SHP77 treated with DMSO at 0.1 percent for 48 hours (cell line): ENCODE measurements at regions not wholly inside any gene's neighbourhood (a gene's known extent, or its start where the extent isn't known, plus 50 kb on each side); places are given as distances from the start of the nearest gene placed in this dataset.
"Not testable (repeated sequence)": the region's sequence is repeated elsewhere in the genome, so short reads cannot be mapped to it uniquely, and the experiment has no call there.

Experiments
- DNase-seq: peaks from one replicate; lab custom pipeline; 2025; lab: John Stamatoyannopoulos, UW

DNA sequence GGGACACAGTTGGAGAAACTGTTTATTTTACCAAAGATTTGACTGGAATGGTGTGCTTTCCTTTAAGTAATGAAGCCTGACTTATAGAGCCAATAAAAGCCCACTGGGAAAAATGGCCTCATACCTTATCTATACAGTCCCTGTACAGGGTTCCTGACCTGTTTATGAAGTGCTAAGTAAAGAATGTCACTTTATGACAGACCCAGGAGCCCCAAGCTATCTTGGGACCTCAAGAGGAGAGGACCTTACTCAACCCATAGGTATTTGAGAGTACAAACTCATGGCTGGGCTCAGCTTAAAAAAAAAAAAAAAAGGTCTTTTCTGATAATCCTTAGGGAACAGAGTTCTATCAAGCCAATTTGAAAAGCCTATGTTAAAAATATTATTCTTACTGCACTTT is 1389.3 kb downstream of the RAPGEF2 start:
- no peak for DNase-seq

DNA sequence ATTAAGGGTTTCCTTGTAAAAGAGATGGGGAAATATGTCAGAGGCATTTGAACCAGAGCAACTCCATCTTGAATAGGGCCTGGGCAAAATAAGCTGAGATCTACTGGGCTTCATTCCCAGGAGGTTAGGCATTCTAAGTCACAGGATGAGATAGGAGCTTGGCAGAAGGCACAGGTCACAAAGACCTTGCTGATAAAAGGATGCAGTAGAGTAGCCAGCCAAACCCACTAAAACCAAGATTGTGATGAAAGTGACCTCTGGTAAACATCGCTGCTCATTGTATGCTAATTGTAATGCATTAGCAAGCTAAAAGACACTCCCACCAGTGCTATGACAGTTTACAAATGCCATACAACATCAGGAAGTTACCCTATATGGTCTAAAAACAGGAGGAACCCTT is 1390.3 kb downstream of the RAPGEF2 start:
- no peak for DNase-seq

DNA sequence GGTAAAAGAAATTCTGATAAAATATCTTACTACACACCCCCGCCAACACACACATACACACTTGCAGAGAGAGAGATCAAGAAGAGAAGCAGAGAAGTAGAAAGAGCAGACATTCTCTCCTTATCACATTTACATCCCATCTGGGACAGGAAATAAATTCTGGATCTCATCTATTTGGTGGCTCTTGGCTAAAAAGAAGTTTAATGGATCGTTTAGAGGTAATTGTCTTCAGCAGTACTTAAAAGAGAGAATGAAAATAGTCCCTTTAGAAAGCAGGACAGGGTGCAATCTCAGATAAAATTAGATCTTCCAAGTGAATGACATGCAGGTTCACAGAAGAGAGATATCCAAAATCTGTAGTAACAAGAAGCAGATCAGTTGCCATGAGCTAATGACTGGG is 1392.5 kb downstream of the RAPGEF2 start:
- DNase-seq = no peak

DNA sequence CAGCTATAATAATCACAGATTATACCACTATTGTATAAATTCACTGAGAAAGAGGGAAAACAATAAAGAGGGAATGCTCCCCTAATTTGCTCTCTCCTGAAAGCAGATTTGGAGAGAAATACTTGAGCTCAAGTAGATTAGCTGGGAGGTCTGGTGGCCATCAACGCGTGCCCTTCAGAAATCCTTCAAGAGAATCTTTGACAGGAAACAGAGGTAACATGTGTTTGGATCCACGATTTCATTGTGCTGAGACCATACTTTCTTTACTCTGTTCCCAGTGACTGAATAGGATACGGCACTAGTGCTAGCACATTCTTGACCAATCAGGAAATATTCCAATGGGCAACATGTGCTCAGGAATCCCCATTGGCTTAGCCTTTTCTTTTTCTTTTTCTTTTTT is 1395.3 kb downstream of the RAPGEF2 start:
- DNase-seq = no peak

DNA sequence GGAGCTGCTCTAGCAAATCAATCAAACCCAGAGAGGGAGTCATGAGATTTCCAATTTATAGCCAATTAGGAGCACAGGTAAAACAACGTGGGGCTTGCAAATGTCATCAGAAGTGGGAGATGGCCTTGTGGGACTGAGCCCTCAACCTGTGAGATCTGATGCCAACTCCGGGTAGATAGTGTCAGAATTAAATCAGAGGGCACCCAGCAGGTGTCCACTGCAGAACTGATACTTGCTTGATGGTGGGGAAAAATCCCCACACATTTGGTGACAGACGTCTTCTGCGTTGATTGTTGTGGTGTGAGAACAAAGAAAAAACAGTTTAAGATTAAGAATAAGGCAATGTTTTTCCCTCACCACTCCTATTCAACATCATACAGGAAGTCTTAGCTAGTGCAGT is 1402.8 kb downstream of the RAPGEF2 start:
- DNase-seq = no peak

DNA sequence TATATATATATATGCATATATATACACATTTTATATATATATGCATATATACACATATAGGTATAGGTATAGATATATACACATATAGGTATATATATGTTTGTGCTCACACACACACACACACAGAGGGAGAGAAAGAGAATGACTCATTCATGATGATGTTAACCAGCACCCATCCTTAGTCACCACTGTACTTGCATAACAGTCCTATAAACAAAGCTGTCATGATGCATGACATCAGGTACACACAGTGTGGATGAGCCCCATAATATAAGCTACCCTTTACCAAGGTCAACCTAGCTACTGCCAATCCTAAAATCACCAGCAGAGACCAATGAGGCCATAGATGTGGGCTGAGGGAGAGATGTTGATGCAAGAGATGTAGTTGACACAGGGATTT is 1408.0 kb downstream of the RAPGEF2 start:
- DNase-seq = no peak

DNA sequence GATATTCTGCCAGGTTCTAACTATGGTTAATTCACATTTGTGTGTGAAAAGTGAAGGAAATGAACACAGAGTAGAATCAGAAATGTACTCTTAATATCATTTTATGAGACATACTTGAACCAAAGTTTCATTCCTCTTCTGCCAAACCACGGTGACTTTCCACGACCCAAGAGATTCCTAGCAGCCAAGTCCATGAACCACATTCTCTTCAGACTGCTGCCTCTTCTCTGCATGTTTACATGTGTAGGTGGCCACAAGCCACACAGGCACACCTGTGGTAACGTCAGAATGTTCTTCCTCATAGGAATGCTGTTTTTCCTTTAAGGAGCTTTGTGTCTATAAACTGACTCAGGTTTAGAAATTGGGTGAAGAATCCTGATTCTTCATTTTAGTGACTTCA is 1411.2 kb downstream of the RAPGEF2 start:
- no peak for DNase-seq

DNA sequence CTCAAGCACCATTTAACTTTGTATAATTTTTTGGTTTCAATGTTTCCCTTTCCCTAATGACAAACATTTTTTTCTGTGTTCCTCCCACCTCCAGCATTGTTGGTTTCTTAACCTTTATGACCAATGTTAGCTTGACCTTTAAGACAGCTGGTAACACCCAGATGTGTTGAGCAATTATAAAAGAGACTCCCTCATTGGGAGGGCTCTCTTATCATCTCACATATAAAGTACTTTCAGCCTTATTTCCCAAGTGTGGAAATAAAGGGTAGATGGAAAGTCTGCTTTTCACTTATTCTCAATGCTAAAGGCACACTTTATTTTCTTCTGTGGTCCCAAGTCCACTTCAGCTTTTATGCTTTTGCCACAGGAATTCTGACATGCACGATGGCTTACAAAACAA is 1420.4 kb downstream of the RAPGEF2 start:
- no peak for DNase-seq

DNA sequence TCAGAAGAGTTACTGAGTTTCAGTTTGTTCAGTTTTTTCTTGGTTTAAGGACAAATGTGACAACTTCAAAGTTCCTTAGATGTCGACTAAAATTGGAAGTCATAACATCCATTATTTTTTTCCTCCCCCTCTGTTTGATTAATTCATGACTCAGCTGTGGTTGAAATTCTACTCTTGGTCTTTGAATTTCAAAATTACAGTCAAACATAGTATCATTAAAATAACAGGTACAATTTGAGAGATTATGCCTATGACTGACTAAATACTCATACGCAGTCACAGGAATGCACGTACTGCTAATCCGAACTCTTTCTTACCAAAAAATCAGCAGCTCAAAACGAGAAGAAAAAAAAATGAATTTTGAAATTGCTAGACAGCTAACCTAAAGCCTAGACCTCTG is 1434.8 kb downstream of the RAPGEF2 start:
- DNase-seq = no peak

DNA sequence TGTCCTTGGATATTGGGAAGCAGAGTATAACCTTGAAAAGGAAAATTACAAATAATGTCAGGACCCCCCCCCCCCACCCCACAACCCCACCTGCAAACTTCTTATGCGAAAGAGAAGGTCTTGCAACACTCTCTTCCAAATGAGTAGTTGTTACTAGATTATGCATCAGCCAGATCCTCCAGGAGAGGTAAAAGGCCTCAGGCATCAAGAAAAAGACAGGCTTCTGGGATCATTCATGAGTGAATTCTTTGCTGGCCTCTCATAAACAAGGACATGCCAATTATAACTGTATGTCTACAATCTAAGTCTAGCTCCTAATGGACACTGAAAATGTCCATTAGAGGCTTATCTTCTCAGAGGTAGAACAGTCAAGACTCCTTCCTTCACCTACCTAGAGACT is 1443.3 kb downstream of the RAPGEF2 start:
- no peak for DNase-seq

DNA sequence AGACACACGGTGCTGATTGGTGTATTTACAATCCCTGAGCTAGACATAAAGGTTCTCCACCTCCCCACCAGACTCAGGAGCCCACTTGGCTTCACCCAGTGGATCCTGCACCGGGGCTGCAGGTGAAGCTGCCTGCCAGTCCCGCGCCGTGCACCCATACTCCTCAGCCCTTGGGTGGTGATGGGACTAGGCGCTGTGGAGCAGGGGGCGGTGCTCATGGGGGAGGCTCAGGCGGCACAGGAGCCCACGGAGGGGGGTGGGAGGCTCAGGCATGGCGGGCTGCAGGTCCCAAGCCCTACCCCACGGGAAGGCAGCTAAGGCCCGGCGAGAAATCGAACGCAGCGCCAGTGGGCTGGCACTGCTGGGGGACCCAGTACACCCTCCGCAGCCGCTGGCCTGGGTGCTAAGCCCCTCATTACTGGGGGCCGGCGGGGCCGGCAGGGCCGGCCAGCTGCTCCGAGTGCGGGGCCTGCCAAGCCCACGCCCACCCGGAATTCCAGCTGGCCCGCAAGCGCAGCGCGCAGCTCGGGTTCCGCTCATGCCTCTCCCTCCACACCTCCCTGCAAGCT is 1447.2 kb downstream of the RAPGEF2 start:
- DNase-seq = not testable (repeated sequence)

DNA sequence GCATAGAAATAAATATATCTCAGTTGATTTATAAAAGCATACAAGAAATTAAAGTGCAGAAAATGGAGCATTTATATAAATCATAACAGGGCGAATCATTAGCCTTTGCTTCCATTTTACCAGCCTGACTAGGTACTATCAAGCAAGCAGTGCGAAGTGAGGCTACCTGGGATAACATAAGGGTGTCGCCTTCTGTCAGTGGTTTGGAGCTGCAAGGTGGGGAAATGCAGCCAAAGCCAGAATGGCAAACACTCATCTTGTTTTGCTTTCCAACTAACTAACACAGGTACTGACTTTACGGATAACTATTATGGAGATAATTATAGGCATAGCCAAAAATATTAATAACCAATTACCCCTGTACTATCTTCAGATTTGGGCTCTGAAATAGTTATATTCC is 1459.8 kb downstream of the RAPGEF2 start:
- DNase-seq = no peak

DNA sequence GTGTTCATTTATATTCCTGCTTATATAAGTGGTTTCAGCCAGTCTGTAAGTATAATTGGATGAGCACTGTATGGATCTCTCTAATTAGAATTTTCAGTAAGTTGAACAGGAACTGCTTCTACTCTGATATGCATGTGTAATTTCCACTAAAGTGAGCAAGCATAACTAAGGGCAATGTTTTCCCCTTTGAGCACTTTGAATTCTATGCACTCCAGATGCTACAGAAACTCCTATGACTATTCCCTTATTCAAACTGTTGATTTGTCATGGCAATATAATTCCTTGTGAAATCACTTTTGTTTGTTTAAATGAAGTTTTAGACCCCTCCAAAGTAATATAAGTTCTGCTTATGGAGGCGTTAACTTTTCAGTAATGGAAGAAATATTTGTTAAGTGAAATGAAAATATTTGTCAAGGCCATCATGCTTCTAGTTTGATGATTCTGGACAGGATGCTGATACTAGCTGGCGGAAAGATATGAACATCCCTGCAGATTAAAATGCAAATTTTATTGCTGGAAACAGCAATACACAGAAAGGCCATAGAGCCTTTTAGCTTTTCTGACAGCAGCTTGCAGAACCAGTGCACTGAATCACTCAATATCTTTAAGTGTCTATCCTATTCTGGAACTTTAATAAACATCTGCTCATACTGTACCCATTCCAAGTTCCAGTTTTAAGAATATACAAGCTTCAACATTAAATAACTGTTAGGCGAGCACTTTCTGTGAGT is 1460.8 kb downstream of the RAPGEF2 start:
- DNase-seq = no peak

DNA sequence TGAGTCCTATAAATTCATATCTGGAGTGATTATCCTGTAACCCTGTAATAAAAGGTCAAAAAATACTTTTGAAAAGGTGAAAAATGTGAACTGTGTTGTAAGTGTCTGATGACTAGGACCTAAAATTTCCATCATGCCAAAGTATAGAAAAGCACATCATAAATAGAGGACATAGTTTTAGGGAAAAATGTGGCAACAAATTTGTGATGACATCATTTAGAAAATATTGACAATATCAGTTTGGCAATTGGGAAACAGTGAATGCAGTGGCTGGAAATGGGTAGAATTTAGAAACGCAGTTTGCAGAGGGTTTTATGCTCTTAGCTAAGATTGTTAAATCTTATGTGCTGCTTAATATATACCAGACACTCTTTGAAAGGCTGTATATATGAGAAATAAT is 1464.8 kb downstream of the RAPGEF2 start:
- no peak for DNase-seq

DNA sequence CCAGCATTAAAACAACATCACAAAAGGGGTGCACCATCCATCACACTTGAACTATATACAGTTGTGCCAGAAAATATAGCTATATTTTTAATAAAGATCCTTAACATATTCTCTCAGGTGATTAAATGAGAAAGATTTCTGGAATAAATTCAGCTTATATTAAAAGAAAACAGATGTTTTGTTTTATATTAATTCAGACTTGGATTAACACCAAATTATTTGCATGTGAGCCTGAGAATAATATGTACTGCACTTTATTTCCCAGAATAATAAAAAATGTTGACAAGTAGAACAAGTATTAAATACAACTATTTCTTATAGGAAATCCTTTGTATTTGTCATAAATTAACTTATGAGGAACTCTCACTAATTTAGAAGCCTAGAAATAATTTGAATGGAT is 1467.4 kb downstream of the RAPGEF2 start:
- no peak for DNase-seq

DNA sequence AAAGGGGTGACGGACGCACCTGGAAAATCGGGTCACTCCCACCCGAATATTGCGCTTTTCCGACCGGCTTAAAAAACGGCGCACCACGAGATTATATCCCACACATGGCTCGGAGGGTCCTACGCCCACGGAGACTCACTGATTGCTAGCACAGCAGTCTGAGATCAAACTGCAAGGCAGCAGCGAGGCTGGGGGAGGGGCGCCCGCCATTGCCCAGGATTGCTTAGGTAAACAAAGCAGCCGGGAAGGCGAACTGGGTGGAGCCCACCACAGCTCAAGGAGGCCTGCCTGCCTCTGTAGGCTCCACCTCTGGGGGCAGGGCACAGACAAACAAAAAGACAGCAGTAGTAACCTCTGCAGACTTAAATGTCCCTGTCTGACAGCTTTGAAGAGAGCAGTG is 1471.4 kb downstream of the RAPGEF2 start:
- not testable (repeated sequence) for DNase-seq

DNA sequence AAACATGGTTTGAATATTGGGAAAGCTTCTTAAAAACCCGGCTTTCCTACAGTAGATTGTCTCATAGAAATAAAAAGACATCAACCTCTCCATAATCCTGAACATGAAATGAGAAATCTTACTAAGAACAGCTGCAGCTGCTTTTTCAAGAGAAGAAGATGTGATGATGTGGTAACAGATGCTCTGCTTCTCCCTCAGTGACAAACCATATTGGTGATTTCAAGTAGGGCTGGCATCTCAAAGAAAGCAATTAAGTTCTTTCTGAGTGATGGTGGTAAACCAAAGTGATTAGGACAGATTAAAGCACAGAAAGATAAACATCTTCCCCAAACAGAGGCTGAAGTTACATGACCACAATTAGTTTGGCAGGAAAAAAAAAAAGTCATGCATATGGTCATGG is 1477.7 kb downstream of the RAPGEF2 start:
- no peak for DNase-seq

DNA sequence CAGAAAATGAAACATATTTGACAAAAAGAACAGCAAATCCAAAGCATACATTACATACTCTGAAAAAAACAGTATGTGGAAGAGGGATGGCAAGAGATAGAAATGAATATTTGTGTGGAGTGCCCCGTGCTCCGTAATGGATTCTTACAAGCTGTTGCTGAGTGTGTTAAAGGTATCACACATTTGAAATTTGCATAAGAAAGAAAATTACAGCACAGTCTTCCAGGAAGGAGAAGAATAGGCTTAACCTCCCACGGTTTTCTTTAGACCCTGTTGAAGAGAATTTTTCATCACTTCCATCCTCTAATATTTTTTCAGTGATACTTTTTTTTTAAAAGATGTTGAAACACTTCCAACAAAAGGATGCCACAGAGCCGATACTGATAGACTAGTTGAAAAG is 1489.4 kb downstream of the RAPGEF2 start:
- no peak for DNase-seq

DNA sequence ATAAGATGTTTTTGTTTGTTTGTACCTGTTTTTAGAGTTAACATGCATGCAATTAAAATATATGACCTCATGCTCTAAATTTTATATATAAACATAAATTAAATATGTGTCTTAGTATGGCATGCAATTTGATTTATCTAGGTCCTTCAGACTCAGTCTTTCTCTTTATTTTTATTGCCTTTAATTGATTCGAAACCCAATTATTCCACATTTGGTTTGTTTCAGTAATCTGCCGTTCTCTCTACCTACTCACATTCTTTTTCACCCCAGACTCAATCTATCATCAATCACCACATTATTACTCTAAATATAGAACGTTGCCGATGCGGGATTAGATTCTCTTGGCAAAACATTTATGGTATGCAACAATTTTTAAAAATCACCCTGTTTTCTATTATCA is 1492.8 kb downstream of the RAPGEF2 start:
- no peak for DNase-seq

DNA sequence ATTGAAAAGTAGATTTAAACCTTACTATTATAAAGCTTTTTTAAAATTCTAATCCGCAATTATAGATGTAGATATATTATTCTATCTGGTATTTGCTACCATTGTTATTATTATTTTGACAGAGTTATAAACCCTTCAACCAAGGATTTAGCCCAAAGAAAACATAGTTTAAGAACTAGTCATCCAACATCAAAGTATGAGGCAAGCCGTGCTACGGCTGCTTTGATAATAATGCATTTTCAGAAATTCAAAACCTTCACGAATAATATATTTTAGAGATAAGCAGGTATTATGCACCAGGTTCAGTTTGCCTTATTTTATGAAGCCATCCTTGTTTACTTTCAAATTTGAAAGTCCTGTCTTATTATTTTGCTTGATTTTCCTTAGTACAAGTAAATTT is 1501.7 kb downstream of the RAPGEF2 start:
- no peak for DNase-seq

DNA sequence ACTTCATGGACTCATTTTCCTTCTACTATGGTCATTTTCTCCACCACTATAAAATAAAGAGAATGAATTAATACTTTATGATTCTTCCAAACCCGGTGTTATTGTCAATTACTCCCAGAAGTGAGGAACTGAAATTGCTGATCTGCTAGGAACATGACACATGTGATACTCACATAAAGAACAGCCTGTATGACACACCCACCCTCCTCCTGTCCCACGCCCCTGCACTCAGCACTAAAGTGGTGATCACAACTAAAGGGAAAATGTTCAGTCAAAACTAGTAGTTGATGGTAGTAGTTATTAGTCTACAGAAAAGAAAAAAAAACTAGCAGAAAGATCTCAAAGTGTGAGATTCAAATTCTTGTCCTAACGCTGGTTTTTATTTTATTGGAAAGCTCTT is 1508.3 kb downstream of the RAPGEF2 start:
- no peak for DNase-seq

DNA sequence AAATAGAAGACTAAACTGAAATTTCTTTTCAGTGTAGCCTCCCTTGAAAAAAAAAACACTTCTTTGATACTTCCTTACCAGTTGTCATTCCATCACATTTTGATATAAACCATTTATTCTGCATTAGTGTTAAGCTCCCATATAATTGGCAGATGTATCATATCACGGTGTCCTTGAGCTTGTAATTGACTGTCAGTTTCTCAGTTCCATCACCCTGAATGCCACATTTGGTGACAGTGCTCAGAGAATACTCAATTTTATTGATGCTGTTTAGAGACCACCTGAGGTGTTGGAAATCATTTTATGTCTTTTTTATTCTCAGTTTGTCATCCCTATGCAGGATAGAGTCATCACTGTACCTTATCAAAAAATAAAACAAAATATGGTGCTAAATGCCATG is 1528.2 kb downstream of the RAPGEF2 start:
- no peak for DNase-seq

DNA sequence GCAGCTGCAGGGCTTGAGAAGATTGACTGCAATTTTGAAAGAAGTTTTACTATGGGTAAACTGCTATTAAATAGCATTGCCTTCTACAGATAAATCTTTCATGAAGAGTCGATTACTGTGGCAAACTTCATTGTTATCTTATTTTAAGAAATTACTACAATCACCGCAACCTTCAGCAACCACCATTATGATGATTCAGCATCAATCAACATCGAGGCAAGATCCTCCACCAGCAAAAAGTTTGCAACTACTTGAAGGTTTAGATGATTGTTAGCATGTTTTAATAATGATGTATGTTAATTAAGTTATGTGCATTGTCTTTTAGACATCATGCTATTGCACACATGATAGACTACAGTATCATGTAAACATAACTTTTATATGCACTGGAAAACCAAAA is 1511.0 kb downstream of the FSTL5 start:
- no peak for DNase-seq

DNA sequence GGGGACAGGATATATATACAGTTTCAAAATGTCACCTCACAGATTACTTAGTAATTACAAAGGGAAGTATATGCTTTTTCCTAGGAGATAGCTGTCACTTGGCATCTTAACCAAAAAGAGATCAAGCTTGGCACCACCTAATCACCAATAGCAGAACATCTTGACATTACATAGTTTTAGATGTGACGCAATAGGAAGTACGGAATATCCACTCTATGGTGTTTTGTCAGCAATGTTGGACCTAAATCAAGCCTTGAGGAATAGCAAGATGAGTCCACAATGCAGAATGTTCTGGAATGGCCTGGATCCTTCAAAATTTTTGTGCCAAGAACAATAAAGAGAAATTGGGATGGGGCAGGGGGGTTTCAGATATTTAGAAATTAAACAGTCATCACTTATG is 1488.2 kb downstream of the FSTL5 start:
- DNase-seq = no peak
